HG02938 (cell line): ENCODE measurements at regions not wholly inside any gene's neighbourhood (a gene's known extent, or its start where the extent isn't known, plus 50 kb on each side); places are given as distances from the start of the nearest gene placed in this dataset.
"Not testable (repeated sequence)": the region's sequence is repeated elsewhere in the genome, so short reads cannot be mapped to it uniquely, and the experiment has no call there.

Experiments
- ATAC-seq: cut with Tn5 transposase; IDR thresholded peaks from one replicate; pipeline ENCODE4 v1.9.1; 2021; ENCODE audit warnings: mild to moderate bottlenecking, moderate library complexity; ENCODE audit not compliant: unreplicated experiment

- no peak for ATAC-seq
Observed at GRCh38 chr6:109255946-109256640, 126.2 kb downstream of the CD164 start.

- no peak for ATAC-seq
Observed at GRCh38 chr6:109255087-109255486, 127.2 kb downstream of the CD164 start.

GRCh38 chr6:109253366-109253765 is 128.9 kb downstream of the CD164 start:
- no peak for ATAC-seq

GRCh38 chr6:109252261-109253041 is 129.8 kb downstream of the CD164 start:
- ATAC-seq: no peak

GRCh38 chr6:109251839-109252238 is 130.4 kb downstream of the CD164 start:
- no peak for ATAC-seq

- not testable (repeated sequence) for ATAC-seq
Observed at GRCh38 chr6:109250544-109251156, 131.6 kb downstream of the CD164 start.

GRCh38 chr6:109243863-109244825 is 138.1 kb downstream of the CD164 start:
- no peak for ATAC-seq

GRCh38 chr6:109242925-109243324 is 139.3 kb downstream of the CD164 start:
- ATAC-seq: no peak

GRCh38 chr6:109242029-109242428 is 140.2 kb downstream of the CD164 start:
- ATAC-seq: no peak

- ATAC-seq: no peak
Observed at GRCh38 chr6:109241199-109241598, 141.1 kb downstream of the CD164 start.

- ATAC-seq: no peak
Observed at GRCh38 chr6:109240370-109241084, 141.7 kb downstream of the CD164 start.

GRCh38 chr6:109239651-109240321 is 142.5 kb downstream of the CD164 start:
- ATAC-seq: no peak

GRCh38 chr6:109239160-109239559 is 143.1 kb downstream of the CD164 start:
- ATAC-seq: no peak

GRCh38 chr6:109238396-109238795 is 143.1 kb downstream of the CEP57L1 start:
- no peak for ATAC-seq

- no peak for ATAC-seq
Observed at GRCh38 chr6:109237986-109238329, 142.7 kb downstream of the CEP57L1 start.

- ATAC-seq: peak; percentile 61
Observed at GRCh38 chr6:109237077-109237985, 142.0 kb downstream of the CEP57L1 start.

- ATAC-seq: peak; percentile 77
Observed at GRCh38 chr6:109236115-109237076, 141.1 kb downstream of the CEP57L1 start.
